ENCODE measurements at regions not wholly inside any gene's neighbourhood (a gene's known extent, or its start where the extent isn't known, plus 50 kb on each side); places are given as distances from the start of the nearest gene placed in this dataset.

- no peaks in the 10 kb centered on the region for H3K27me3 ChIP-seq (ENCODE audit: insufficient read depth, low read length, poor library complexity)
- no peak overlapping the region for H3K27ac ChIP-seq (ENCODE audit: low read length)
- H3K36me3 ChIP-seq (ENCODE audit: insufficient read depth, low read length): no peaks in the 10 kb centered on the region
- H3K4me2 ChIP-seq (ENCODE audit: insufficient read depth, low read length): no peak overlapping the region
- no peak for DNase-seq
- no peak overlapping the region for H3K4me3 ChIP-seq (ENCODE audit: low read depth in 1 of 2, low read length in 2 of 2)
- no peaks in the 10 kb centered on the region for H3K9me3 ChIP-seq (ENCODE audit: insufficient read depth, low read length, severe bottlenecking)
- H3K4me1 ChIP-seq (ENCODE audit: insufficient read depth, low read length): no peaks in the 10 kb centered on the region
- H2AFZ ChIP-seq (ENCODE audit: low read depth, low read length): no peak overlapping the region
- no peaks in the 10 kb centered on the region for H4K20me1 ChIP-seq (ENCODE audit: insufficient read depth, low read length)
- H3K9ac ChIP-seq (ENCODE audit: low read depth, low read length): no peak overlapping the region
- no peak for ATAC-seq (ENCODE audit: insufficient read depth, low read depth)
- TF ChIP-seq EZH2 (IDR thresholded peaks at IDR 0.05; ENCODE audit: borderline replicate concordance, low read depth, low read length, severe bottlenecking) (no peak), CTCF (IDR thresholded peaks at IDR 0.05; ENCODE audit: borderline replicate concordance, extremely low read depth, low read length, poor library complexity, severe bottlenecking) (no peak)
- H3K79me2 ChIP-seq (ENCODE audit: insufficient read depth, low read length): no peaks in the 10 kb centered on the region
These were observed 705.2 kb upstream of the NRSN1 start for GRCh38 chr6:23420659-23421350.

DNA sequence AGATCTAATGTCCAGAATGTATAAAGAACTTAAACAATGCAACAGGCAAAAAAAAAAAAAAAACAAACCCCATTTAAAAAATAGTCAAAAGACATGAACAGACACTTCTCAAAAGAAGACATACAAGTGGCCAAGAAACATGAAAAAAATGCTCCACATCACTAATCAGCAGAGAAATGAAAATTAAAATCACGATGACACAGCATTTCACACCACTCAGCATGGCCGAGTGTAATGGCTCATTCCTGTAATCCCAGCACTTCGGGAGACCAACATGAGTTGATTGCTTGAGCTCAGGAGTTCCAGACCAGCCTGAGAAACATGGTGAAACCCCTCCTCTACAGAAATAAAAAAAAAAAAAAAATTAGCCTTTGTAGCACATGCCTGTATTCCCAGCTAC, 701.4 kb upstream of the NRSN1 start:
- H4K20me1 ChIP-seq (ENCODE audit: insufficient read depth, low read length): no peaks in the 10 kb centered on the region
- no peak for ATAC-seq (ENCODE audit: insufficient read depth, low read depth)
- no peak overlapping the region for H3K4me2 ChIP-seq (ENCODE audit: insufficient read depth, low read length)
- H3K9me3 ChIP-seq (ENCODE audit: insufficient read depth, low read length, severe bottlenecking): no peaks in the 10 kb centered on the region
- no peak overlapping the region for H3K27ac ChIP-seq (ENCODE audit: low read length)
- DNase-seq: no peak
- no peak overlapping the region for H2AFZ ChIP-seq (ENCODE audit: low read depth, low read length)
- no peak overlapping the region for H3K4me3 ChIP-seq (ENCODE audit: low read depth in 1 of 2, low read length in 2 of 2)
- no peaks in the 10 kb centered on the region for H3K36me3 ChIP-seq (ENCODE audit: insufficient read depth, low read length)
- H3K79me2 ChIP-seq (ENCODE audit: insufficient read depth, low read length): no peaks in the 10 kb centered on the region
- TF ChIP-seq CTCF (IDR thresholded peaks at IDR 0.05; ENCODE audit: borderline replicate concordance, extremely low read depth, low read length, poor library complexity, severe bottlenecking) (no peak), EZH2 (IDR thresholded peaks at IDR 0.05; ENCODE audit: borderline replicate concordance, low read depth, low read length, severe bottlenecking) (no peak)
- H3K27me3 ChIP-seq (ENCODE audit: insufficient read depth, low read length, poor library complexity): no peaks in the 10 kb centered on the region
- no peaks in the 10 kb centered on the region for H3K4me1 ChIP-seq (ENCODE audit: insufficient read depth, low read length)
- H3K9ac ChIP-seq (ENCODE audit: low read depth, low read length): no peak overlapping the region

DNA sequence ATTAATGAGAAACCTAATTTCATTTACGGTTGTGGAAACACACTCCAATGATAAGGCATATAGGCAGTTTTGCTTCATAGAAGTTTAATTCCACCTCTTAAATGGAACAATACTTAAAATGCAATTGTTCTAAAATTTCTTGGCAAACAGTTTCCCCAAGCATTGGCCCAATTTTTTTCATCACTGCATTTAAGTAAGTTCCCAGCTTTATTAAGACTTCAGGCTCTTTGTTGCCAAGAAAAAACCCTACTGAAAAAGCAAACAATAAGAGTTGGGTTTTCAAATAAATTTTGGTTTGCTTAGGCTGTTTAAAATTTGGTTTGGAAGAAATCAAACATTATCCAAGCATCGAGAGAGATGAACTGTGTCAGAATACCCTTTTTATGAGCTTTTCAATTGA, 690.9 kb upstream of the NRSN1 start:
- Histone ChIP-seq H3K4me3 (ENCODE audit: low read depth in 1 of 2, low read length in 2 of 2) (no peak overlapping the region), H3K27ac (ENCODE audit: low read length) (no peak overlapping the region), H3K4me1 (ENCODE audit: insufficient read depth, low read length) (no peaks in the 10 kb centered on the region), H3K9ac (ENCODE audit: low read depth, low read length) (no peak overlapping the region), H3K36me3 (ENCODE audit: insufficient read depth, low read length) (no peaks in the 10 kb centered on the region), H3K79me2 (ENCODE audit: insufficient read depth, low read length) (no peaks in the 10 kb centered on the region), H2AFZ (ENCODE audit: low read depth, low read length) (no peak overlapping the region), H3K4me2 (ENCODE audit: insufficient read depth, low read length) (no peak overlapping the region), H4K20me1 (ENCODE audit: insufficient read depth, low read length) (no peaks in the 10 kb centered on the region), H3K27me3 (ENCODE audit: insufficient read depth, low read length, poor library complexity) (no peaks in the 10 kb centered on the region), H3K9me3 (ENCODE audit: insufficient read depth, low read length, severe bottlenecking) (no peaks in the 10 kb centered on the region)
- TF ChIP-seq EZH2 (IDR thresholded peaks at IDR 0.05; ENCODE audit: borderline replicate concordance, low read depth, low read length, severe bottlenecking) (no peak), CTCF (IDR thresholded peaks at IDR 0.05; ENCODE audit: borderline replicate concordance, extremely low read depth, low read length, poor library complexity, severe bottlenecking) (no peak)
- DNase-seq (no peak), ATAC-seq (ENCODE audit: insufficient read depth, low read depth) (no peak)

All from DND-41 (cell line).